C4-2B (cell line): ENCODE measurements at regions not wholly inside any gene's neighbourhood (a gene's known extent, or its start where the extent isn't known, plus 50 kb on each side); places are given as distances from the start of the nearest gene placed in this dataset.

Source experiments
- ZFX ChIP-seq: fragments of 450-650 bp; IDR thresholded peaks from 2 replicates; pipeline ENCODE4 v1.6.1; 2017
- TF ChIP-seq, protein P1 (sequence below): fragments of 450-650 bp; conservative IDR thresholded peaks from 2 replicates; pipeline ENCODE4 v1.5.1; 2017; ENCODE audit warnings: mild to moderate bottlenecking

DNA sequence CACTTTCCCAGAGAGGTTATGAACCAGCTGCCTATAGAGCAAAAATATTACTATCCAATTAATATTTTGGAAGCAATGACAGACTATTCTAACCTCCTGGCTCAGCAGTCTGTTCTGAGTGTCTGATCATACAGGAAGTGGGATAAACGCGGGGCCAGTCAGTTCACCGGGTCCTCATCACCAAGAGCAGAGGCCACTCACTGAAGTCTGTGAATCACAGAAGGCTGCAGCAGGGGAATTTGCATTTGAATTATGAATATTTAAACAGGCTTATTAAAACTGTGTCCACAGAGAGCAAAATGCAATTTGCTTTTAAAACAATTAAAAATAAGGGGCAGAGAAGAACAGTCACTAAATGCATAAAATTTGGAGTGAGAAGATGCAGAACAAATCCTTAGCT, 305.2 kb downstream of the MCTP2 start:
- TF ChIP-seq, protein P1, sequence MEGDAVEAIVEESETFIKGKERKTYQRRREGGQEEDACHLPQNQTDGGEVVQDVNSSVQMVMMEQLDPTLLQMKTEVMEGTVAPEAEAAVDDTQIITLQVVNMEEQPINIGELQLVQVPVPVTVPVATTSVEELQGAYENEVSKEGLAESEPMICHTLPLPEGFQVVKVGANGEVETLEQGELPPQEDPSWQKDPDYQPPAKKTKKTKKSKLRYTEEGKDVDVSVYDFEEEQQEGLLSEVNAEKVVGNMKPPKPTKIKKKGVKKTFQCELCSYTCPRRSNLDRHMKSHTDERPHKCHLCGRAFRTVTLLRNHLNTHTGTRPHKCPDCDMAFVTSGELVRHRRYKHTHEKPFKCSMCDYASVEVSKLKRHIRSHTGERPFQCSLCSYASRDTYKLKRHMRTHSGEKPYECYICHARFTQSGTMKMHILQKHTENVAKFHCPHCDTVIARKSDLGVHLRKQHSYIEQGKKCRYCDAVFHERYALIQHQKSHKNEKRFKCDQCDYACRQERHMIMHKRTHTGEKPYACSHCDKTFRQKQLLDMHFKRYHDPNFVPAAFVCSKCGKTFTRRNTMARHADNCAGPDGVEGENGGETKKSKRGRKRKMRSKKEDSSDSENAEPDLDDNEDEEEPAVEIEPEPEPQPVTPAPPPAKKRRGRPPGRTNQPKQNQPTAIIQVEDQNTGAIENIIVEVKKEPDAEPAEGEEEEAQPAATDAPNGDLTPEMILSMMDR = no peak
- TF ChIP-seq ZFX = no peak
